Aorta (tissue), 5 donors: ENCODE measurements at regions not wholly inside any gene's neighbourhood (a gene's known extent, or its start where the extent isn't known, plus 50 kb on each side); places are given as distances from the start of the nearest gene placed in this dataset.

Experiments
- ATAC-seq: fragments of 200-7000 bp; cut with Tn5 transposase; one replicate; pipeline ENCODE4 v1.9.1; 2022; ENCODE audit warnings: moderate library complexity; ENCODE audit not compliant: low FRiP score
- DNase-seq, 2 donors: peaks; one replicate each; pipeline ENCODE4 v3.0.0-alpha.2; 2020
- H3K27ac ChIP-seq, 2 donors: one replicate each; pipeline ENCODE4 v1.5.1; 2013; ENCODE audit warnings: low read length in 2 of 2, mild to moderate bottlenecking in 2 of 2, moderate library complexity in 2 of 2, control low read depth in 1 of 2, inconsistent platforms in 1 of 2, low read depth in 1 of 2
- H3K27me3 ChIP-seq, 2 donors: one replicate each; pipeline ENCODE4 v1.6.1; 2013; ENCODE audit warnings: control low read depth in 1 of 2, low read length in 1 of 2, mild to moderate bottlenecking in 1 of 2, moderate library complexity in 1 of 2; ENCODE audit not compliant: insufficient read depth in 2 of 2, control insufficient read depth in 1 of 2
- H3K36me3 ChIP-seq, 2 donors: one replicate each; pipeline ENCODE4 v1.6.1; 2013; ENCODE audit warnings: control low read depth in 1 of 2, low read length in 1 of 2, mild to moderate bottlenecking in 1 of 2; ENCODE audit not compliant: insufficient read depth in 2 of 2, control insufficient read depth in 1 of 2
- H3K4me1 ChIP-seq, 2 donors: one replicate each; pipeline ENCODE4 v1.6.1; 2013; ENCODE audit warnings: low read length in 2 of 2, control low read depth in 1 of 2, mild to moderate bottlenecking in 1 of 2, moderate library complexity in 1 of 2; ENCODE audit not compliant: insufficient read depth in 2 of 2, control insufficient read depth in 1 of 2
- H3K4me3 ChIP-seq, 2 donors: one replicate each; pipeline ENCODE4 v1.5.1; 2013; ENCODE audit warnings: low read length in 2 of 2, control low read depth in 1 of 2, mild to moderate bottlenecking in 1 of 2
- H3K9me3 ChIP-seq: one replicate; pipeline ENCODE4 v1.6.1; 2013; ENCODE audit warnings: mild to moderate bottlenecking, low read length; ENCODE audit not compliant: control insufficient read depth
- WGBS, 2 donors: extraction: QIAGEN DNeasy Blood & Tissue Kit; methylation state at CpG; one replicate each; pipeline ENCODE4 v1.1.7; 2013; 5-methylcytosine and 5-hydroxymethylcytosine counted together
- intact Hi-C, 2 donors: fragments of 100-400 bp; cut with DNase I; formaldehyde crosslinking; loops; one replicate each; pipeline versions ENCODE4 v1.14.2 to v1.15.0; 2022
- donor health status: healthy with polysubstance abuse.
- donor health status: Bipolar disorder and iron deficiency.
- donor health status: DM: no; HTN: no; CAD: no.
- donor health status: DM: no; HTN: no; CAD: no.
- donor health status: DM: yes; HTN: yes; CAD: no.

GRCh38 chr15:75140080-75140879, 61.4 kb upstream of the C15orf39 start:
- ATAC-seq (no peak), DNase-seq (no peak)
- intact Hi-C loops: no loop called here
- H3K27ac ChIP-seq: no peak overlapping the region
- WGBS, 2 donors: 83 to 84% methylated on average over 7 of the region's 7 CpGs
- peaks cover 9% of the 10 kb centered on the region for H3K9me3 ChIP-seq
- H3K36me3 ChIP-seq: no peaks in the 10 kb centered on the region
- no peaks in the 10 kb centered on the region for H3K4me1 ChIP-seq
- no peaks in the 10 kb centered on the region for H3K27me3 ChIP-seq
- no peak overlapping the region for H3K4me3 ChIP-seq

GRCh38 chr15:75142499-75142898, 59.2 kb upstream of the C15orf39 start:
- ATAC-seq (no peak), DNase-seq (no peak)
- no peaks in the 10 kb centered on the region for H3K36me3 ChIP-seq
- intact Hi-C loops: no loop called here
- peaks cover 9% of the 10 kb centered on the region for H3K9me3 ChIP-seq
- H3K27ac ChIP-seq: no peak overlapping the region
- H3K27me3 ChIP-seq: no peaks in the 10 kb centered on the region
- WGBS, 2 donors: 95 to 96% methylated on average over 3 of the region's 3 CpGs
- H3K4me1 ChIP-seq: no peaks in the 10 kb centered on the region
- no peak overlapping the region for H3K4me3 ChIP-seq

DNA sequence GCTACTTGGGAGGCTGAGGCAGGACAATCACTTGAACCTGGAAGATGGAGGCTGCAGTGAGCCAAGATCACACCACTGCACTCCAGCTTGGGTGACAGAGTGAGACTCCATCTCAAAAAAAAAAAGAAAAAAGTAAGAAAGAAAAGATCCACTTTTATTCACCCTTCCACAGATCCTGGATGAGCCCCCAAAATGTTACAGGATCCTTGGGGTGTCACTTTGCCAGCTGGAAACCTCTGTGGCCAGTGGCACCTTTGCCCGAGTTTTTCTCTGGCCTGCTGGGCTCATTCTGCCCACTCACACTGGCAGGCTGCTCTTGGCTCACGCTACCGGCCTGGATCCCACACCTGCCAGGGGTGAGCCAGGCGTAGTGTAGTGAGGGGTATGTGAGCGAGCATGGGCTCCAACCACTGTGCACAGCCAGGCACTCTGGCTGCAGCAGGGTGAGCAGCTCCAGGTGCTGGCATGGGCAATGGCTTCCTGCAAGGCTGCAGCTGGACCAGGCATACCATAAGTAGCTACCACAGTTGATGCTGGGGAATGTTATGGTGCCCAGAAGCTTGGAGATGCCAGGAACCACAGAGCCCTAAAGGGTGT, 57.8 kb upstream of the C15orf39 start:
- no peak for DNase-seq
- no peaks in the 10 kb centered on the region for H3K4me1 ChIP-seq
- intact Hi-C loops: no loop called here
- no peak overlapping the region for H3K4me3 ChIP-seq
- peaks cover 9% of the 10 kb centered on the region for H3K9me3 ChIP-seq
- no peaks in the 10 kb centered on the region for H3K27me3 ChIP-seq
- 87 to 92% methylated on average over 5 of the region's 5 CpGs for WGBS, 2 donors
- ATAC-seq: no peak
- H3K36me3 ChIP-seq: no peaks in the 10 kb centered on the region
- H3K27ac ChIP-seq: no peak overlapping the region

GRCh38 chr15:75145027-75145841, 56.4 kb upstream of the C15orf39 start:
- Histone ChIP-seq H3K27ac (no peak overlapping the region), H3K9me3 (peaks cover 9% of the 10 kb centered on the region), H3K36me3 (no peaks in the 10 kb centered on the region), H3K27me3 (no peaks in the 10 kb centered on the region), H3K4me1 (no peaks in the 10 kb centered on the region), H3K4me3 (no peak overlapping the region)
- no peak for DNase-seq
- no peak for ATAC-seq
- intact Hi-C loops: no loop called here
- WGBS, 2 donors: 68 to 70% methylated on average over 7 of the region's 7 CpGs

DNA sequence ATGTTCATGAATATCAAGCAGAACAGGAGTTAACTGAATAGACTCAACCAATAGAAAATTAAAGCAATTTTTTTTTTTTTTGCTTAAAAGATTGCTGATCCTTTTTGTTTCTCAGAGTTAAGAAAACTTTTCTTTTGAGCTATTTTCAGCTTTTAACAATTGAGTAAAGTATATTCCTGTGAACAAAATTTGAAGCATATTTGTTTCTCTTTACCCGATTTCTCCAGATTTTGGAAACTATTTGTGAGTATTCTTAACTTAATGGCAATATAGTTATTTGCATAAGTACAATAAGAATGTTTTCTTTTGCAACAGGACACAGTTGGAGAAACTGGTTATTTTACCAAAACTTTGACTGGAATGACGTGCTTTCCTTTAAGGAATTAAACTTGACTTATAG, 53.4 kb upstream of the C15orf39 start:
- H3K9me3 ChIP-seq: peaks cover 3% of the 10 kb centered on the region
- H3K4me1 ChIP-seq: no peaks in the 10 kb centered on the region
- H3K27ac ChIP-seq: no peak overlapping the region
- no peaks in the 10 kb centered on the region for H3K36me3 ChIP-seq
- 29 to 42% methylated on average over 2 of the region's 2 CpGs for WGBS, 2 donors
- ATAC-seq: no peak
- no peaks in the 10 kb centered on the region for H3K27me3 ChIP-seq
- intact Hi-C loops: no loop called here
- no peak overlapping the region for H3K4me3 ChIP-seq
- no peak for DNase-seq

GRCh38 chr15:75149867-75150709, 51.6 kb upstream of the C15orf39 start:
- Histone ChIP-seq H3K4me3 (no peak overlapping the region), H3K36me3 (no peaks in the 10 kb centered on the region), H3K9me3 (no peaks in the 10 kb centered on the region), H3K4me1 (no peaks in the 10 kb centered on the region), H3K27ac (no peak overlapping the region), H3K27me3 (no peaks in the 10 kb centered on the region)
- WGBS, 2 donors: 80 to 83% methylated on average over 4 of the region's 4 CpGs
- no peak for DNase-seq
- intact Hi-C loops: no loop called here
- no peak for ATAC-seq

DNA sequence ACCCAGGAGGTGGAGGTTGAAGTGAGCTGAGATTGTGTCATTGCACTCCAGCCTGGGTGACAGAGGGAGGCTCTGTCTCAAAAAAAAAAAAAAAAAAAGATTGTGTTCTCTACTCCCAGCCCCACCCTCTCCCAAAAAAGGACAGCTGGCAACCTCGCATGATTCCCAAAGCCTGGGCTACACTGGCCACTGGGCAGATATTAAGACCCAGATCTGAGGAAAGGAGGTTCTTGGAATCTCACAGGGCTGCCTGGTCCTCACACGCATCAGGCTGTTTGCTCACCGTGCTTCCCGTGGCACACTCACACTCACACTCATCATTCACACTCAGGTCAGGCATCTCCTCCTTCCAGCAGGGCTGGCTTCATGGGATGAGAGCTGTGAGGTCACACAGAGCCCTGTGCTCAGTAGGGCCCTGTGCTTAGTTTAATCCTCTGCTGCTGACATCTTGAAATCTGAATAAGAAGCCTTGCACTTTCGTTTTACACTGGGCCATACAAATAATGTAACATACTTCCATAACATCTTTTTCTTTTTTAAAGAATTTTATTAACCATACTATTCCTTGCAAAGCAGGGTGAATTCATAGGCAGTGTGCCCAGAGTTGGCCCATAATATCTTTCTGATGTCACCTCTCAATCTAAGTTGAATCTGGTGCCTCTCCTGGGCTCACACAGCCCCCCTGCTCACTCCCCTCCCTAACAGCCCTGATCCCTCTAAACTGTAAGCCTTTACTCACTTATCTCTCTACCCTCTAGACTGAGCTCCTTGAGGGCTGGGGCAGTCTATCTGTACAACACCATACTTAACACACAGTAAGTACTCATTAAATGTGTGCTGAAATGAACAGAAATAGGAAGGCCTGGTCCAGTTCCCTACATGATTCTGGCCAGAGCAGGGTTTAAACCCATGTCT, 50.2 kb upstream of the C15orf39 start:
- H3K9me3 ChIP-seq: no peaks in the 10 kb centered on the region
- H3K4me1 ChIP-seq: no peaks in the 10 kb centered on the region
- no peak overlapping the region for H3K4me3 ChIP-seq
- 25 to 41% methylated on average over 5 of the region's 5 CpGs for WGBS, 2 donors
- H3K36me3 ChIP-seq: no peaks in the 10 kb centered on the region
- no peaks in the 10 kb centered on the region for H3K27me3 ChIP-seq
- DNase-seq (no peak), ATAC-seq (no peak)
- no peak overlapping the region for H3K27ac ChIP-seq
- intact Hi-C loops: no loop called here
